IMR-90 (cell line): ENCODE measurements at regions not wholly inside any gene's neighbourhood (a gene's known extent, or its start where the extent isn't known, plus 50 kb on each side); places are given as distances from the start of the nearest gene placed in this dataset.

Source experiments
- CTCF ChIP-seq: conservative IDR thresholded peaks from 2 replicates; pipeline ENCODE4 v1.5.1; 2012; ENCODE audit warnings: mild to moderate bottlenecking, low read depth, low read length, improper control_type of control experiment
- MXI1 ChIP-seq: IDR thresholded peaks from 2 replicates; pipeline ENCODE4 v1.6.1; 2012; ENCODE audit warnings: low read depth, mild to moderate bottlenecking, low read length, moderate library complexity, borderline replicate concordance
- POLR2A ChIP-seq: IDR thresholded peaks from 2 replicates; pipeline ENCODE4 v1.6.1; 2012; ENCODE audit warnings: mild to moderate bottlenecking, low read depth, low read length
- RCOR1 ChIP-seq: IDR thresholded peaks from 2 replicates; pipeline ENCODE4 v1.6.1; 2012; ENCODE audit warnings: mild to moderate bottlenecking, low read length, improper control_type of control experiment; ENCODE audit not compliant: insufficient replicate concordance
- RFX5 ChIP-seq: IDR thresholded peaks from 2 replicates; pipeline ENCODE4 v1.8.0; 2012; ENCODE audit warnings: low read depth, mild to moderate bottlenecking, low read length, moderate library complexity

- TF ChIP-seq CTCF = no peak
- no peak for TF ChIP-seq POLR2A
- no peak for TF ChIP-seq RFX5
- TF ChIP-seq RCOR1 = no peak
- TF ChIP-seq MXI1 = no peak
Measured at GRCh38 chr2:53558867-53559266, 208.7 kb upstream of the CHAC2 start.
